IMR-90 (cell line): ENCODE measurements at regions not wholly inside any gene's neighbourhood (a gene's known extent, or its start where the extent isn't known, plus 50 kb on each side); places are given as distances from the start of the nearest gene placed in this dataset.

Source experiments
- ATAC-seq: fragments of 200-7000 bp; cut with Tn5 transposase; 2 replicates; pipeline ENCODE4 v1.9.1; 2020; ENCODE audit warnings: low read depth, mild to moderate bottlenecking, moderate library complexity
- BruUV-seq: library from RNA; stranded (reverse); fragments of 400-500 nt; replicated peaks from 2 replicates; lab custom pipeline; 2021; lab: Mats Ljungman, UMichigan
- CTCF ChIA-PET: fragments of 300-600 bp; formaldehyde crosslinking; extraction: SDS; loops from one replicate; lab custom pipeline; 2021; ENCODE audit warnings: antibody characterized with exemption; lab: Yijun Ruan, JAX
- POLR2A ChIA-PET: fragments of 300-600 bp; sonication (Branson Sonifier 250); formaldehyde crosslinking; loops from one replicate; lab custom pipeline; 2022; ENCODE audit warnings: antibody characterized with exemption; ENCODE audit not compliant: unreplicated experiment; lab: Charles Lee
- DNase-seq: peaks from one replicate; pipeline ENCODE4 v3.0.0; 2013
- H2AFZ ChIP-seq: replicated peaks from 2 replicates; pipeline ENCODE3; 2013; ENCODE audit warnings: low read length, mild to moderate bottlenecking; ENCODE audit not compliant: poor library complexity
- H2AK5ac ChIP-seq: 2 replicates; pipeline ENCODE4 v1.6.1; 2013; ENCODE audit warnings: low read depth, low read length, inconsistent platforms
- H2AK9ac ChIP-seq: replicated peaks from 2 replicates; pipeline ENCODE3; 2013; ENCODE audit warnings: mild to moderate bottlenecking, low read depth, low read length, moderate library complexity; ENCODE audit not compliant: poor library complexity
- H2BK120ac ChIP-seq: 2 replicates; pipeline ENCODE4 v1.6.1; 2013; ENCODE audit warnings: low read depth, low read length, inconsistent platforms
- H2BK15ac ChIP-seq: 3 replicates; pipeline ENCODE4 v1.6.1; 2013; ENCODE audit warnings: low read depth, low read length, inconsistent platforms
- H2BK20ac ChIP-seq: 2 replicates; pipeline ENCODE4 v1.6.1; 2013; ENCODE audit warnings: low read depth, mild to moderate bottlenecking, inconsistent platforms, low read length, moderate library complexity
- H2BK5ac ChIP-seq: 2 replicates; pipeline ENCODE4 v1.6.1; 2013; ENCODE audit warnings: mild to moderate bottlenecking, low read depth, low read length, inconsistent platforms; ENCODE audit not compliant: poor library complexity, severe bottlenecking
- H3K14ac ChIP-seq: replicated peaks from 2 replicates; pipeline ENCODE4 v1.6.1; 2013; ENCODE audit warnings: low read depth, low read length, inconsistent platforms
- H3K18ac ChIP-seq: 2 replicates; pipeline ENCODE4 v1.6.1; 2013; ENCODE audit warnings: low read depth, low read length, control low read depth
- H3K23ac ChIP-seq: 2 replicates; pipeline ENCODE4 v1.6.1; 2013; ENCODE audit warnings: low read depth, low read length, inconsistent platforms
- H3K27ac ChIP-seq: 2 replicates; pipeline ENCODE4 v1.5.1; 2013; ENCODE audit warnings: mild to moderate bottlenecking, control low read depth, low read length; ENCODE audit not compliant: insufficient read depth
- H3K27me3 ChIP-seq: 2 replicates; pipeline ENCODE4 v1.6.1; 2013; ENCODE audit warnings: low read length; ENCODE audit not compliant: control insufficient read depth, insufficient read depth
- H3K36me3 ChIP-seq: 2 replicates; pipeline ENCODE4 v1.6.1; 2013; ENCODE audit warnings: low read length, mixed read lengths; ENCODE audit not compliant: control insufficient read depth, insufficient read depth
- H3K4ac ChIP-seq: 2 replicates; pipeline ENCODE4 v1.6.1; 2013; ENCODE audit warnings: low read depth, low read length, inconsistent platforms
- H3K4me1 ChIP-seq: 2 replicates; pipeline ENCODE4 v1.6.1; 2013; ENCODE audit warnings: low read length, mixed read lengths; ENCODE audit not compliant: control insufficient read depth, insufficient read depth
- H3K4me2 ChIP-seq: 2 replicates; pipeline ENCODE4 v1.6.1; 2013; ENCODE audit warnings: low read depth, mild to moderate bottlenecking, control low read depth, low read length, moderate library complexity
- H3K4me3 ChIP-seq: 2 replicates; pipeline ENCODE4 v1.5.1; 2013; ENCODE audit warnings: low read depth, mild to moderate bottlenecking, control low read depth, low read length, moderate library complexity; ENCODE audit not compliant: insufficient read depth
- H3K56ac ChIP-seq: 2 replicates; pipeline ENCODE4 v1.6.1; 2013; ENCODE audit warnings: low read length, inconsistent platforms; ENCODE audit not compliant: insufficient read depth; ENCODE audit errors: extremely low read depth
- H3K79me1 ChIP-seq, 2 experiments: 2 replicates each; pipeline ENCODE4 v1.6.1; 2013; ENCODE audit warnings: low read length in 2 of 2, inconsistent platforms in 1 of 2, low read depth in 1 of 2
- H3K9ac ChIP-seq: 2 replicates; pipeline ENCODE4 v1.6.1; 2013; ENCODE audit warnings: low read depth, low read length, control low read depth
- H3K9me1 ChIP-seq: 2 replicates; pipeline ENCODE4 v1.6.1; 2013; ENCODE audit warnings: low read length, inconsistent platforms; ENCODE audit not compliant: insufficient read depth
- H3K9me3 ChIP-seq: 2 replicates; pipeline ENCODE4 v1.6.1; 2013; ENCODE audit warnings: low read length; ENCODE audit not compliant: control insufficient read depth, insufficient read depth
- H4K20me1 ChIP-seq: 2 replicates; pipeline ENCODE4 v1.6.1; 2013; ENCODE audit warnings: low read length, inconsistent platforms; ENCODE audit not compliant: insufficient read depth
- H4K5ac ChIP-seq: 2 replicates; pipeline ENCODE4 v1.6.1; 2013; ENCODE audit warnings: mild to moderate bottlenecking, low read depth, low read length, control low read depth
- H4K8ac ChIP-seq, 2 experiments: 2 replicates each; pipeline ENCODE4 v1.6.1; 2013; ENCODE audit warnings: low read depth in 2 of 2, low read length in 2 of 2, control low read depth in 1 of 2, inconsistent platforms in 1 of 2
- H4K91ac ChIP-seq: 2 replicates; pipeline ENCODE4 v1.6.1; 2013; ENCODE audit warnings: low read depth, low read length, inconsistent platforms; ENCODE audit not compliant: insufficient read depth
- BHLHE40 ChIP-seq: fragments of 150-350 bp; IDR thresholded peaks from 2 replicates; pipeline ENCODE4 v1.6.1; 2016; ENCODE audit warnings: mild to moderate bottlenecking, low read depth, low read length
- CEBPB ChIP-seq: IDR thresholded peaks from 2 replicates; pipeline ENCODE4 v1.6.1; 2012; ENCODE audit warnings: low read depth, low read length, improper control_type of control experiment
- CHD1 ChIP-seq: IDR thresholded peaks from 2 replicates; pipeline ENCODE4 v1.6.1; 2012; ENCODE audit warnings: low read depth, low read length, improper control_type of control experiment
- FOS ChIP-seq: fragments of 150-350 bp; IDR thresholded peaks from 2 replicates; pipeline ENCODE4 v1.6.1; 2016; ENCODE audit warnings: low read depth, low read length
- MAZ ChIP-seq: IDR thresholded peaks from 2 replicates; pipeline ENCODE4 v1.6.1; 2012; ENCODE audit warnings: low read depth, mild to moderate bottlenecking, low read length, improper control_type of control experiment, moderate library complexity, borderline replicate concordance
- MXI1 ChIP-seq: IDR thresholded peaks from 2 replicates; pipeline ENCODE4 v1.6.1; 2012; ENCODE audit warnings: low read depth, mild to moderate bottlenecking, low read length, moderate library complexity, borderline replicate concordance
- NFE2L2 ChIP-seq: fragments of 150-350 bp; IDR thresholded peaks from 2 replicates; pipeline ENCODE4 v1.6.1; 2016; ENCODE audit warnings: low read depth, mild to moderate bottlenecking, low read length
- RAD21 ChIP-seq: IDR thresholded peaks from 2 replicates; pipeline ENCODE4 v1.6.1; 2012; ENCODE audit warnings: low read length, improper control_type of control experiment
- RFX5 ChIP-seq: IDR thresholded peaks from 2 replicates; pipeline ENCODE4 v1.8.0; 2012; ENCODE audit warnings: low read depth, mild to moderate bottlenecking, low read length, moderate library complexity
- WGBS, 2 experiments: methylation state at CpG; one replicate each; pipeline versions ENCODE4 v1.1.5 to v1.1.7; 2013; ENCODE audit warnings: missing lambda C conversion rate in 2 of 2; ENCODE audit not compliant: insufficient read length in 1 of 2; ENCODE audit errors: extremely low coverage in 2 of 2; 5-methylcytosine and 5-hydroxymethylcytosine counted together
- dilution Hi-C: fragments of 300-500 bp; cut with HindIII; formaldehyde crosslinking; loops from one replicate; pipeline ENCODE4 v1.14.3; 2018; ENCODE audit warnings: low sequenced_read_pairs; ENCODE audit not compliant: unreplicated experiment
- in situ Hi-C: fragments of 300-500 bp; cut with MboI; formaldehyde crosslinking; loops from 3 replicates; pipeline ENCODE4 v1.14.3; 2019; ENCODE audit warnings: low sequenced_read_pairs, inconsistent platforms, mixed read lengths
- intact Hi-C: fragments of 100-400 bp; cut with micrococcal nuclease; formaldehyde crosslinking; loops from 2 replicates; pipeline ENCODE4 v1.10.0; 2022
- TF ChIP-seq, protein P1 (sequence below): conservative IDR thresholded peaks from 2 replicates; pipeline ENCODE4 v1.5.1; 2012; ENCODE audit warnings: mild to moderate bottlenecking, low read depth, low read length, improper control_type of control experiment
- TF ChIP-seq, protein P2 (sequence below): fragments of 150-350 bp; IDR thresholded peaks from 2 replicates; pipeline ENCODE4 v1.6.1; 2017; ENCODE audit warnings: mild to moderate bottlenecking, antibody characterized with exemption, low read length, low read depth
- TF ChIP-seq, protein P3 (sequence below): fragments of 150-350 bp; IDR thresholded peaks from 2 replicates; pipeline ENCODE4 v1.6.1; 2016; ENCODE audit warnings: low read depth, mild to moderate bottlenecking, low read length, moderate library complexity, borderline replicate concordance

DNA sequence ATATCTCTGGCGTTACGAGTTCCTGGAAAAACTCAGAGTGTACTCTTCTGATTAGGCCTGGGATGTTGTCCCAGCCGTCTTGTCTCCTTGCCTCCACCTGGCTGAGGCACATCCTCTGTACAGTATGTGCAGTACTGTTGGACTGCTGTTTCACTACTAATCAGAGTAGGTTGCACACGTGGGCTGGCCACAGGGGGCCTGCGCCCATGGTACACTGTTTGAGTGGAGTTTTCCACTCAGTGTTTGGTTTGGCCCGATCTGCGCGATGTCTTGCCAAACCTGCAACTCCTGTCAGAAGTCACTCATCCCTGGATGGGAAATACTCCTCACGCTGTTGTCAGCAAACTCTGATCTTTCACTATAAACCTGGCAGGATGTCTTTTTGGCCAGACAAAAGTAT lies 189.6 kb upstream of the CSNK1A1L start:
- no peak overlapping the region for H4K5ac ChIP-seq
- no peak overlapping the region for H2BK120ac ChIP-seq
- no peak for ATAC-seq
- no peaks in the 10 kb centered on the region for H3K9me3 ChIP-seq
- H3K4ac ChIP-seq: no peak overlapping the region
- no peaks in the 10 kb centered on the region for H3K27me3 ChIP-seq
- H3K4me3 ChIP-seq: no peak overlapping the region
- H3K36me3 ChIP-seq: no peaks in the 10 kb centered on the region
- no peak for DNase-seq
- H2BK15ac ChIP-seq: no peak overlapping the region
- BruUV-seq: no TSS peak
- ChIA-PET CTCF (no interaction called here), POLR2A (no interaction called here)
- H3K14ac ChIP-seq: no peak overlapping the region
- no peak overlapping the region for H2AK9ac ChIP-seq
- in situ Hi-C loops: no loop called here
- no peaks in the 10 kb centered on the region for H3K79me1 ChIP-seq
- no peak overlapping the region for H2AFZ ChIP-seq
- intact Hi-C loops: no loop called here
- H2BK5ac ChIP-seq: no peak overlapping the region
- H3K9me1 ChIP-seq: no peaks in the 10 kb centered on the region
- TF ChIP-seq RFX5 (no peak), CEBPB (no peak), CHD1 (no peak), RAD21 (no peak), MXI1 (no peak), NFE2L2 (no peak), MAZ (no peak), FOS (no peak), BHLHE40 (no peak)
- TF ChIP-seq, protein P1, sequence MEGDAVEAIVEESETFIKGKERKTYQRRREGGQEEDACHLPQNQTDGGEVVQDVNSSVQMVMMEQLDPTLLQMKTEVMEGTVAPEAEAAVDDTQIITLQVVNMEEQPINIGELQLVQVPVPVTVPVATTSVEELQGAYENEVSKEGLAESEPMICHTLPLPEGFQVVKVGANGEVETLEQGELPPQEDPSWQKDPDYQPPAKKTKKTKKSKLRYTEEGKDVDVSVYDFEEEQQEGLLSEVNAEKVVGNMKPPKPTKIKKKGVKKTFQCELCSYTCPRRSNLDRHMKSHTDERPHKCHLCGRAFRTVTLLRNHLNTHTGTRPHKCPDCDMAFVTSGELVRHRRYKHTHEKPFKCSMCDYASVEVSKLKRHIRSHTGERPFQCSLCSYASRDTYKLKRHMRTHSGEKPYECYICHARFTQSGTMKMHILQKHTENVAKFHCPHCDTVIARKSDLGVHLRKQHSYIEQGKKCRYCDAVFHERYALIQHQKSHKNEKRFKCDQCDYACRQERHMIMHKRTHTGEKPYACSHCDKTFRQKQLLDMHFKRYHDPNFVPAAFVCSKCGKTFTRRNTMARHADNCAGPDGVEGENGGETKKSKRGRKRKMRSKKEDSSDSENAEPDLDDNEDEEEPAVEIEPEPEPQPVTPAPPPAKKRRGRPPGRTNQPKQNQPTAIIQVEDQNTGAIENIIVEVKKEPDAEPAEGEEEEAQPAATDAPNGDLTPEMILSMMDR: no peak
- TF ChIP-seq, protein P2, sequence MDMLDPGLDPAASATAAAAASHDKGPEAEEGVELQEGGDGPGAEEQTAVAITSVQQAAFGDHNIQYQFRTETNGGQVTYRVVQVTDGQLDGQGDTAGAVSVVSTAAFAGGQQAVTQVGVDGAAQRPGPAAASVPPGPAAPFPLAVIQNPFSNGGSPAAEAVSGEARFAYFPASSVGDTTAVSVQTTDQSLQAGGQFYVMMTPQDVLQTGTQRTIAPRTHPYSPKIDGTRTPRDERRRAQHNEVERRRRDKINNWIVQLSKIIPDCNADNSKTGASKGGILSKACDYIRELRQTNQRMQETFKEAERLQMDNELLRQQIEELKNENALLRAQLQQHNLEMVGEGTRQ: no peak
- TF ChIP-seq, protein P3, sequence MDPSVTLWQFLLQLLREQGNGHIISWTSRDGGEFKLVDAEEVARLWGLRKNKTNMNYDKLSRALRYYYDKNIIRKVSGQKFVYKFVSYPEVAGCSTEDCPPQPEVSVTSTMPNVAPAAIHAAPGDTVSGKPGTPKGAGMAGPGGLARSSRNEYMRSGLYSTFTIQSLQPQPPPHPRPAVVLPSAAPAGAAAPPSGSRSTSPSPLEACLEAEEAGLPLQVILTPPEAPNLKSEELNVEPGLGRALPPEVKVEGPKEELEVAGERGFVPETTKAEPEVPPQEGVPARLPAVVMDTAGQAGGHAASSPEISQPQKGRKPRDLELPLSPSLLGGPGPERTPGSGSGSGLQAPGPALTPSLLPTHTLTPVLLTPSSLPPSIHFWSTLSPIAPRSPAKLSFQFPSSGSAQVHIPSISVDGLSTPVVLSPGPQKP: no peak
- H2AK5ac ChIP-seq: no peak overlapping the region
- no peak overlapping the region for H3K4me2 ChIP-seq
- no peak overlapping the region for H3K27ac ChIP-seq
- H3K56ac ChIP-seq: no peak overlapping the region
- dilution Hi-C loops: no loop called here
- no peak overlapping the region for H4K91ac ChIP-seq
- H4K20me1 ChIP-seq: no peaks in the 10 kb centered on the region
- WGBS, 2 experiments: 95% methylated on average over 6 of the region's 9 CpGs; no CpG with 5 or more reads in 1 of the 2 experiments
- H3K9ac ChIP-seq: no peak overlapping the region
- H2BK20ac ChIP-seq: no peak overlapping the region
- no peak overlapping the region for H3K18ac ChIP-seq
- H4K8ac ChIP-seq: no peak overlapping the region
- no peak overlapping the region for H3K23ac ChIP-seq
- H3K4me1 ChIP-seq: no peaks in the 10 kb centered on the region
